T-cell (primary cell): ENCODE measurements at regions not wholly inside any gene's neighbourhood (a gene's known extent, or its start where the extent isn't known, plus 50 kb on each side); places are given as distances from the start of the nearest gene placed in this dataset.
A peak's percentile ranks its signal among the peaks of the same experiment; 100 is the strongest.
"Not testable (repeated sequence)": the region's sequence is repeated elsewhere in the genome, so short reads cannot be mapped to it uniquely, and the experiment has no call there.

ENCODE experiments used
- ATAC-seq, 4 experiments: fragments of 200-7000 bp in 3 of 4; fragments of 150-1000 bp in 1 of 4; cut with Tn5 transposase; replicated peaks in 1 of 4; 1 replicate in 3 of 4; 2 replicates in 1 of 4; pipeline ENCODE4 v1.10.0; 2021; ENCODE audit warnings: moderate library complexity in 3 of 4, mild to moderate bottlenecking in 2 of 4, moderate number of reproducible peaks in 1 of 4
- CTCF ChIA-PET, 2 donors: fragments of 300-600 bp; sonication (Branson Sonifier 250); formaldehyde crosslinking; loops; one replicate each; lab custom pipeline; 2022; ENCODE audit warnings: antibody characterized with exemption in 2 of 2; lab: Charles Lee
- POLR2A ChIA-PET, 2 donors: fragments of 300-600 bp; sonication (Branson Sonifier 250); formaldehyde crosslinking; loops; one replicate each; lab custom pipeline; 2022; ENCODE audit warnings: antibody characterized with exemption in 2 of 2; lab: Charles Lee
- DNase-seq, 35 experiments: peaks; one replicate each; pipeline versions ENCODE4 v3.0.0 to v3.0.0-alpha.2; 2013 to 2023
- H3K27ac ChIP-seq: one replicate; pipeline ENCODE4 v1.5.1; 2013; ENCODE audit warnings: low read length
- H3K27me3 ChIP-seq, 2 experiments: replicated peaks in 1 of 2; 1 replicate in 1 of 2; 2 replicates in 1 of 2; pipeline versions ENCODE4 v1.6.1 to v1.7.0; 2013; ENCODE audit warnings: low read length in 1 of 2, mixed read lengths in 1 of 2; ENCODE audit not compliant: control insufficient read depth in 2 of 2, insufficient read depth in 2 of 2; ENCODE audit errors: extremely low read depth in 1 of 2
- H3K36me3 ChIP-seq, 2 donors: 1 replicate in 1 of 2; 2 replicates in 1 of 2; pipeline versions ENCODE4 v1.6.1 to v1.7.0; 2013; ENCODE audit warnings: low read length in 1 of 2; ENCODE audit not compliant: control insufficient read depth in 2 of 2, insufficient read depth in 1 of 2; ENCODE audit errors: extremely low read depth in 1 of 2
- H3K4me1 ChIP-seq, 2 experiments: 1 replicate in 1 of 2; 2 replicates in 1 of 2; pipeline versions ENCODE4 v1.6.1 to v1.7.0; 2013; ENCODE audit warnings: low read length in 2 of 2, mixed read lengths in 1 of 2; ENCODE audit not compliant: insufficient read depth in 2 of 2, control insufficient read depth in 1 of 2; ENCODE audit errors: extremely low read depth in 1 of 2
- H3K4me3 ChIP-seq, 2 donors: 1 replicate in 1 of 2; 2 replicates in 1 of 2; pipeline versions ENCODE4 v1.5.1 to v1.7.0; 2013; ENCODE audit warnings: mild to moderate bottlenecking in 2 of 2, low read length in 1 of 2, moderate library complexity in 1 of 2; ENCODE audit not compliant: control insufficient read depth in 1 of 2; ENCODE audit errors: extremely low read depth in 1 of 2
- H3K9me3 ChIP-seq: 2 replicates; pipeline ENCODE4 v1.7.0; 2013
- H3K27ac Mint-ChIP-seq, 2 donors: one replicate each; pipeline ENCODE4 v1.8.0; 2020 to 2021; ENCODE audit warnings: mild to moderate bottlenecking in 2 of 2, mixed read lengths in 2 of 2
- H3K27me3 Mint-ChIP-seq, 2 donors: one replicate each; pipeline ENCODE4 v1.8.0; 2021 to 2022; ENCODE audit warnings: mixed read lengths in 2 of 2
- H3K36me3 Mint-ChIP-seq: one replicate; pipeline ENCODE4 v1.8.0; 2021; ENCODE audit warnings: mixed read lengths
- H3K4me1 Mint-ChIP-seq, 3 donors: one replicate each; pipeline ENCODE4 v1.8.0; 2020 to 2022; ENCODE audit warnings: mixed read lengths in 3 of 3, mild to moderate bottlenecking in 1 of 3
- H3K4me3 Mint-ChIP-seq, 3 donors: one replicate each; pipeline ENCODE4 v1.8.0; 2020 to 2022; ENCODE audit warnings: mild to moderate bottlenecking in 3 of 3, mixed read lengths in 3 of 3, moderate library complexity in 3 of 3
- H3K9me3 Mint-ChIP-seq, 3 donors: one replicate each; pipeline ENCODE4 v1.8.0; 2020 to 2022; ENCODE audit warnings: mixed read lengths in 3 of 3
- WGBS: methylation state at CpG from one replicate; pipeline ENCODE4 v1.1.5; 2013; ENCODE audit warnings: missing lambda C conversion rate; ENCODE audit not compliant: insufficient coverage; 5-methylcytosine and 5-hydroxymethylcytosine counted together

DNA sequence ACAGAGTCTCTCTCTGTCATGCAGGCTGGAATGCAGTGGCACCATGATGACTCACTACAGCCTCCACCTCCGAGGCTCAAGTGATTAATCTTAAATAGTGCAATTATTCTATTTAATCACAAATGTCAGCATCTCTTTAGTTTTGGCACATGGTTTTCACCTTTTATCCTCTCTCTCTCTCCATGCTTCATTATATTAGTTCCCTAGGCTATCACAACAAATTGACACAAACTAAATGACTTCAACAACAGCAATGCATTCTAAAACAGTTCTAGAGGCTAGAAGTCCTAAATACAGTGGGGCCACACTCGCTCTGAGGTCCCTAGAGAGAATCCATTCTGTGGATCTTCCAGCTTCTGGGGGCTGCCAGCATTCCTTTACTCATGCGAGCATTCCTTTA is 178.2 kb upstream of the ZNG1F start:
- DNase-seq, H3K4me1 Mint-ChIP-seq, H3K36me3 ChIP-seq, CTCF ChIA-PET, H3K27ac Mint-ChIP-seq, H3K4me3 ChIP-seq, H3K36me3 Mint-ChIP-seq, H3K27ac ChIP-seq, H3K9me3 Mint-ChIP-seq, ATAC-seq, H3K4me3 Mint-ChIP-seq, H3K27me3 ChIP-seq, POLR2A ChIA-PET, H3K9me3 ChIP-seq, H3K27me3 Mint-ChIP-seq, H3K4me1 ChIP-seq: not testable (repeated sequence)
- WGBS, result no CpG with 5 or more reads among the region's 3 CpGs

GRCh38 chr9:41361790-41362189 is 172.7 kb upstream of the ZNG1F start:
- H3K9me3 Mint-ChIP-seq, H3K27me3 Mint-ChIP-seq, H3K27ac Mint-ChIP-seq, H3K36me3 ChIP-seq, H3K9me3 ChIP-seq, H3K36me3 Mint-ChIP-seq, POLR2A ChIA-PET, H3K27me3 ChIP-seq, H3K4me1 Mint-ChIP-seq, H3K27ac ChIP-seq, H3K4me3 Mint-ChIP-seq, CTCF ChIA-PET, DNase-seq, H3K4me3 ChIP-seq, ATAC-seq: not testable (repeated sequence)
- WGBS, result no CpG with 5 or more reads among the region's 1 CpG
- H3K4me1 ChIP-seq, result peaks cover 0 to 13% of the 10 kb centered on the region in 2 experiments

- POLR2A ChIA-PET, result not testable (repeated sequence)
Observed at GRCh38 chr9:41359116-41359515, 170.0 kb upstream of the ZNG1F start.

DNA sequence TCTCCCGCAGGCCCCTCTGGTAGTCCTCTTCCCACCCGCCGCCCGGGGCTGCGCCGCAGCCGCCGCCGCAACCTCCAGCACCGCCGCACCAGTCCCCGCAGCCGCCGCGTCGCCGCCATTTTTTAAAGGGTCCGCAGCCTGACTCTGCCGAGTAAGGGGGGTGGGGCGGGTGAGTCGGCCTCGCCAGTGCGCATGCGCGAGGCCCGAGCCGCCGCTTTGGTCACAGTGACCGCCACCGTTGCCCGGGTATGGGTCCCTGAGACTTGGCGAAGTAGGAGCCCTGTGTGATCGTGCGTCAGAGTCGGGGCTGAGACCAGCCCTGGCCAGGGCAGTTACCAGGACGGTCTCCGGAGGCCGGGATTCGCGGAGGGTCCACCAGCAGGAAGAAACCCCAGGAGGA is 169.6 kb upstream of the ZNG1F start:
- H3K9me3 ChIP-seq, H3K27me3 ChIP-seq, POLR2A ChIA-PET, H3K27me3 Mint-ChIP-seq, H3K36me3 Mint-ChIP-seq, H3K36me3 ChIP-seq, H3K27ac ChIP-seq, H3K4me1 Mint-ChIP-seq, H3K9me3 Mint-ChIP-seq, CTCF ChIA-PET: not testable (repeated sequence)
- H3K4me3 Mint-ChIP-seq, result peak overlapping the region; percentile 80 to 97 (median 96)
- Histone ChIP-seq H3K4me3 (peak overlapping the region; percentile 57 to 66), H3K4me1 (peaks cover 0 to 21% of the 10 kb centered on the region in 2 experiments)
- DNase-seq (peak; percentile 45 to 80 (median 70)), ATAC-seq (peak in 1 of 4 experiments; percentile 17)
- peak overlapping the region; percentile 84 to 94 for H3K27ac Mint-ChIP-seq
- no CpG with 5 or more reads among the region's 40 CpGs for WGBS

More at GRCh38 chr9:41359116-41359515, 170.0 kb upstream of the ZNG1F start:
- ATAC-seq (peak; percentile 40 to 80 (median 54)), DNase-seq (peak in 16 of 35 experiments; percentile 9 to 54 (median 28))
- H3K27me3 Mint-ChIP-seq, CTCF ChIA-PET, H3K4me1 Mint-ChIP-seq, H3K36me3 Mint-ChIP-seq, H3K27me3 ChIP-seq, H3K9me3 Mint-ChIP-seq, H3K27ac ChIP-seq, H3K36me3 ChIP-seq, H3K9me3 ChIP-seq: not testable (repeated sequence)
- H3K4me1 ChIP-seq, result peaks cover 0 to 21% of the 10 kb centered on the region in 2 experiments
- H3K27ac Mint-ChIP-seq, result peak overlapping the region; percentile 91 to 94
- WGBS, result no CpG with 5 or more reads among the region's 27 CpGs
- H3K4me3 Mint-ChIP-seq, result peak overlapping the region; percentile 80 to 97 (median 96)
- peak overlapping the region; percentile 57 to 66 for H3K4me3 ChIP-seq

DNA sequence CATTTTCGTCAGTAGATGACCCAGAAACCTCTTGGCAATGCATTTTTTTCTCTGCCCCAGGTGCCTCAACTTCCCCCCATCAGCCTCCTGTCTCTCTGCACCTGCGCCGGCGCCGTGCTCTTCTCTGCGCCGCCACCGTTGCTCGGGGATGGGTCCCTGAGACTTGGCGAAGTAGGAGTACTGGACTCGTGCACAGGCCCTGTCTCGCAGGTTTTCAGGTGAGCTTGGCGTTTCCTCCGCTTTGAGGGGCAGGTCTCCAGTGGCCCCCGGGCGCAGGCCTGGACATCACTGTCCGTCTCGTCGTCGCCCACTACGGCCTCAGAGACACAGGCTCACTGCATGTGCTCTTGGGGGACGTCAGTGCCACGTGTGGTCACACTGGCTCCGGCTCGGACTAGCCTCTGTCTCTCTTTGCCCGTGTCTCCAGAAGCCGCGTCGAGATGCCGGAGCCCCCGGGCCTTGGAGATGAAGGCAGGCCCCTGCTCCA is 168.8 kb upstream of the ZNG1F start:
- POLR2A ChIA-PET, ATAC-seq, H3K4me3 ChIP-seq, H3K9me3 Mint-ChIP-seq, H3K4me1 Mint-ChIP-seq, H3K36me3 Mint-ChIP-seq, H3K27me3 Mint-ChIP-seq, H3K27ac ChIP-seq, H3K9me3 ChIP-seq, CTCF ChIA-PET, H3K27me3 ChIP-seq, H3K36me3 ChIP-seq: not testable (repeated sequence)
- Mint-ChIP-seq H3K27ac (peak overlapping the region; percentile 86 to 94), H3K4me3 (peak overlapping the region; percentile 52 to 97 (median 96))
- peak in 1 of 35 experiments; percentile 6 for DNase-seq
- 0% methylated on average over 1 of the region's 31 CpGs for WGBS
- H3K4me1 ChIP-seq, result peaks cover 0 to 21% of the 10 kb centered on the region in 2 experiments

DNA sequence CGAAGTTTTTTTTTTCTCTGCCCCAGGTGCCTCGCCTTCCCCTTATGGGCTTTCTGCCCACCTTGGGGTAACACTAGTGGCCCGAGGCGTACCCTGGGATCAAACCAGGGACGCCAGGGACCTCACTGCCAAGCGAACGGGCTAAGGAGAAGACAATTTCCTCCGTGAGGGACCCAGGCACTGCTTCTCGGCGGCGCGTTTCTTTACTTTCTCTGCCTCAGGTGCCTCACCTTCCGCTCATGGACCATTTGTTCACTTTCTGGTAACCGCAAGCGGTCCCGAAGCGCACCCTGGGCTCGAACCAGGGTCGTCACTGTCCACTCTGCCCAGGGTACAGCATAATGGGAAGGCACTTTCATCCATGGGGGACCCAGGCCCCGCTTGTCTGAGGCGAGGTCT is 168.2 kb upstream of the ZNG1F start:
- ATAC-seq, H3K27me3 ChIP-seq, H3K4me3 ChIP-seq, H3K4me1 Mint-ChIP-seq, H3K36me3 Mint-ChIP-seq, H3K36me3 ChIP-seq, POLR2A ChIA-PET, CTCF ChIA-PET, H3K27ac ChIP-seq, H3K27me3 Mint-ChIP-seq, H3K9me3 ChIP-seq, H3K9me3 Mint-ChIP-seq: not testable (repeated sequence)
- Mint-ChIP-seq H3K27ac (peak overlapping the region in 1 of 2 donors; percentile 11), H3K4me3 (peak overlapping the region in 2 of 3 donors; percentile 52 to 97)
- no CpG with 5 or more reads among the region's 21 CpGs for WGBS
- DNase-seq, result peak in 1 of 35 experiments; percentile 1
- peaks cover 0 to 21% of the 10 kb centered on the region in 2 experiments for H3K4me1 ChIP-seq
